ENCODE measurements at regions not wholly inside any gene's neighbourhood (a gene's known extent, or its start where the extent isn't known, plus 50 kb on each side); places are given as distances from the start of the nearest gene placed in this dataset.
A peak's percentile ranks its signal among the peaks of the same experiment; 100 is the strongest.
"Not testable (repeated sequence)": the region's sequence is repeated elsewhere in the genome, so short reads cannot be mapped to it uniquely, and the experiment has no call there.

DNA sequence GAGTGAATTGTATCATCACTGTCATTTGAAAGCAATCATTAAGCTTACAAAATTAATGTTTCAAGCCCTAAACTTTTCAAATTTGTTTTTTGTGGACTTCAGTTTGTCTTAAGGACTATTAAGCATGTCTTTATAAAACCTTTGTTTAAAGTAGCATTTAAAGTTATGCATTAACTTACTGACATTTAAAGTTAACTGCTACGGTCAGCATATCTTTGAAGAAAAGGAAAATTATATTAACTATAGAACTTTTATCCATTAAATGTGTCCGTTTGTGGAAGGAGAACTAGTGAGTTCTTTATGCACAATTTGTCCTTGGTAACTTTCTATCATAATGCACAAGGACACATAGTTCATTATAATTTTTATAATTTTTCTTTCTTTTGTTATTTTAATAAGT, 103.4 kb downstream of the FANCF start:
- DNase-seq (ENCODE audit: low read depth in 1 of 2, low spot score in 1 of 2) = no peak
- TF ChIP-seq JUND (IDR thresholded peaks at IDR 0.05; ENCODE audit: low read depth) = no peak
- in situ Hi-C loops (cut with HindIII; ENCODE audit: low pct_unique_long_range_greater_than_20kb, low sequenced_read_pairs) = no loop called here

DNA sequence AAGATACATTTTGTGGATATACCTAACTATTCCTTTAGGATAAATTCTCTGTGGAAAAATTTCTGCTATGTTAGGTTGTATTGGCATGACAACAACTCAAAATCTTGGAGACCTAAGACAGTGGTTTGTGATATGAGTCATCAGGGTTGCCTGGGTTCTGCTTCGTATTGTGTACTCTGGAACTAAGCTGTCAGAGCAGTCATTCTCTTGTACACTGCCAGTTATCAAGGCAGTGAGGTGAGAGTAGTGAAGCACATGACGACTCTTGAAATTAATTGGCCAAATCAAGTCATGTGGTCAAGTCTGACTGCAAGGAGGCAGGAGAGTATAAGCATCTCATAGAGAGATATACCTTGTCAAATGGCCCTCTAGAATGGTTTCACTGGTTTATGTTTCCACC, 104.4 kb downstream of the FANCF start:
- in situ Hi-C loops (cut with HindIII; ENCODE audit: low pct_unique_long_range_greater_than_20kb, low sequenced_read_pairs) = no loop called here
- no peak for DNase-seq (ENCODE audit: low read depth in 1 of 2, low spot score in 1 of 2)
- no peak for TF ChIP-seq JUND (IDR thresholded peaks at IDR 0.05; ENCODE audit: low read depth)

DNA sequence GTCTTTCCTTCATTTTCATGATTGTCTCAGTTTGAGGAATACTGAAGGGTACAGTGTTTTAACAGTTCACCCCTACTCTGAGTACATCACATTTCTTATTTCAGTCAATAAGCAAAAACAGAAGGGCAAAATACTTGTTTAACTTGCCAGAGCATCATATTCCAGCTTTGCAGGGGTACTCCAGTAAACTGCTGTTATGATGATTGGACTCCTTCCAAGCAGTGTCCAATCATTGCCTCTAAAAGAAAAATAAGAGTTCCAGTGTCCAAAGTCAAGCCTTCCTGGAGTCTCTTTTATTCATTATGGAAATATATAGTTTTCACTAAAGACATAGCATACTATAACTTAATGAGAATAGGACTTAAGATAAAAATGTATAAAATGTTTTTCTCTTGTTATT, 105.1 kb downstream of the FANCF start:
- in situ Hi-C loops (cut with HindIII; ENCODE audit: low pct_unique_long_range_greater_than_20kb, low sequenced_read_pairs) = no loop called here
- DNase-seq (ENCODE audit: low read depth in 1 of 2, low spot score in 1 of 2) = no peak
- no peak for TF ChIP-seq JUND (IDR thresholded peaks at IDR 0.05; ENCODE audit: low read depth)

DNA sequence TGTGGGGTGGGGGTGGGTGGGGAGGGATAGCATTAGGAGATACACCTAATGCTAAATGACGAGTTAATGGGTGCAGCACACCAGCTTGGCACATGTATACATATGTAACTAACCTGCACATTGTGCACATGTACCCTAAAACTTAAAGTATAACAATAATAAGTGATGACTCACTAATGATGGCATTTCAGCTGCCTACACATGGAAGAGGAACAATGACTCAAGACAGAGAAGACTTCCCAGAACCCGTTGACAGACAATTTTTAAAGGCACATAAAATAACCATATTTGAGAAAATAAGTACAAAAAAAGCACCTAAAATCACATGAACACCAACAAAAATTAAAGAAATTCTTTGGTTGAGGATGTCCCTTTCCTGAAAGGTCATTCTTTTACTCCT, 107.3 kb downstream of the FANCF start:
- in situ Hi-C loops (cut with HindIII; ENCODE audit: low pct_unique_long_range_greater_than_20kb, low sequenced_read_pairs); DNase-seq (ENCODE audit: low read depth in 1 of 2, low spot score in 1 of 2): not testable (repeated sequence)

DNA sequence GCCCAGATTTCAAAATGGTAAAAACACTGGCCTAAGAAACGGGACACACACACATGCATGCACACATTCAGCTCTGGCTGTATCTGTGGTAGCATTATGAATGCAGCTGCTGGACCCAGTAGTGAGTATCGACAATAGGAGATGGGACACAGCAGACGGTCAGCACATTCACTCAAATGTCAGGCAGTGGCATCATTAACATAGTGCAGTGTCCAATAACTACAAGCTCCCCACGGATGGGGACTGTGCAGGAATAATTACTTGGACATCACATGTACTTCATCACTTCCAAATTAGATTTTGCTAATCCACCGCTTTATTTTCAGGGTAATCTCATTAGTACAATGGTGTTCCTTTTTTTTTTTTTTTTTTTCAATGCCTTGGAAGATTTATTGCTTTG, 109.5 kb downstream of the FANCF start:
- no peak for DNase-seq (ENCODE audit: low read depth in 1 of 2, low spot score in 1 of 2)
- in situ Hi-C loops (cut with HindIII; ENCODE audit: low pct_unique_long_range_greater_than_20kb, low sequenced_read_pairs) = no loop called here
- no peak for TF ChIP-seq JUND (IDR thresholded peaks at IDR 0.05; ENCODE audit: low read depth)

DNA sequence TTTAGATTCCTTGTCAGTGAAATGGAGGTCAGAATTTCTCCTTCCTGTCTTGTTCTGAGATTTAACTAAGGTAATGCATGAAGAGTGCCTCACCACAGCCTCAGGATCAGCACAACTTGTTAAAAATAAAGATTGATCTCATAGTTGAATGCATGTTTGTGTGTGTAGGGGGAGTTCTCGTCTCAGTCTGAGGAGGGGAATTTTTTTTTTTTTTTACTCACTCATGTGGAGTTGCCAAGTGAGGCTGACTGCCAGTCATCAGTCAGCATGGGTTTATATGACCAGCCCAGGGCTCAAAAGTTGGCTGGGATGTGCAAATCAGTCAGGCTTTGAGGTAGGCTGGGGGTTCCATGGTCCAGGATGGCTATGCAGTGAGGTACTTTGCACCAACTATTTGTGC, 113.2 kb downstream of the FANCF start:
- TF ChIP-seq JUND (IDR thresholded peaks at IDR 0.05; ENCODE audit: low read depth) = no peak
- no peak for DNase-seq (ENCODE audit: low read depth in 1 of 2, low spot score in 1 of 2)
- in situ Hi-C loops (cut with HindIII; ENCODE audit: low pct_unique_long_range_greater_than_20kb, low sequenced_read_pairs) = no loop called here

DNA sequence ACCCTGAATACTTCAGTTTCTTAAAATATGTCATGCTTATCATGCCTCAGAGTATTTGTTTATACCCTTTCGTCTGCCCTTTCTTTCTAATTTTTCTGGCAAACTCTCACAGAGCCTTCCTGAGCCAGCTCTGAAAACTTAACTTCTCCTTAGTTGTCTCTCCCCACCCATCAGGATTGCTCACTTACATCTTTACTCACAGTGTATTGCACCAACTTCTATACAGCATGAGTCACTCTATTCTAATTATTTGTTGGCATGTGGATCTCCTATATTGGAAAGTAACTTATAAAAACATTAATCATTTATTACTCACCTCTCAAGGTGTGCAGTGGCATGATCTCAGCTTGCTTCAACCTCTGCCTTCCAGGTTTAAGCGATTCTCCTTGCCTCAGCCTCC, 114.9 kb downstream of the FANCF start:
- no peak for TF ChIP-seq JUND (IDR thresholded peaks at IDR 0.05; ENCODE audit: low read depth)
- DNase-seq (ENCODE audit: low read depth in 1 of 2, low spot score in 1 of 2) = no peak
- in situ Hi-C loops (cut with HindIII; ENCODE audit: low pct_unique_long_range_greater_than_20kb, low sequenced_read_pairs) = no loop called here

DNA sequence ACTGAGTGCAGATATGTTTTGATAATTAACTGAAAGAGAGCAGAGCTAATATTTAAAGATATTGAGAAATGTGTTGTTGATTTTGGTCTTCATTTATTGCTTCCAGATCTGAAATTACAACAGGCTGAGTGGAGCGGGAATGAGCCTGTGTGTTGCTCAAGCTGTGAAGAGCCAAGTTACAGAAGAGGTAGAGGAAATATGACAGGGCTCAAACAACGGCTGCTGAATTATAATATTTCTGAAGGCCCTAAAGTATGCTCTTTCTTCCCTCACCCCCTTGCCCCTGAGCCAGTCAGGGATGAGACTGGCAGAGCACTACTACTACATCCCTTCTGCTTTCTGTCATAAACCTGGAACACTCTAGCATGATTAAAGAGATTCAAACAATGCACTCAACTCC, 115.6 kb downstream of the FANCF start:
- in situ Hi-C loops (cut with HindIII; ENCODE audit: low pct_unique_long_range_greater_than_20kb, low sequenced_read_pairs) = no loop called here
- no peak for DNase-seq (ENCODE audit: low read depth in 1 of 2, low spot score in 1 of 2)
- TF ChIP-seq JUND (IDR thresholded peaks at IDR 0.05; ENCODE audit: low read depth) = no peak

DNA sequence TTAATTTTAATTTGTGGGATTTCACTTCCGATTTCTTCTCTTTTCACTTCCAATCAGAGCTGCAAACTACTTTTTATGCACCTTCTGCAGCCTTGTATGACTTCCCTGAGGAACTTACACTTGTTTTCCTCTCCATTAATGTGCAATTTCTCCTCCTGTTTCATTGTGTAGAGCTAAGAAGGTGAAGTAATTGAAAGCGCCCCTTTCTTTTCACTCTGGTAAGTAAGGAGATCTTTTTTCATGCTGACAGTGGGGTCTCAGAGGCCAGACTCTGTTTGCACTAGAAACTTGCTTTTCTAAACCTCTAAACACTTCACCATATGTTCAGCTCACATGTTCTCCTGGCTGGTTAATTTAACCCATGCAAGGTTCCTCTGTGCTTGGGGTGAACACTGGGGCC, 117.0 kb downstream of the FANCF start:
- no peak for TF ChIP-seq JUND (IDR thresholded peaks at IDR 0.05; ENCODE audit: low read depth)
- in situ Hi-C loops (cut with HindIII; ENCODE audit: low pct_unique_long_range_greater_than_20kb, low sequenced_read_pairs) = no loop called here
- DNase-seq (ENCODE audit: low read depth in 1 of 2, low spot score in 1 of 2) = no peak

DNA sequence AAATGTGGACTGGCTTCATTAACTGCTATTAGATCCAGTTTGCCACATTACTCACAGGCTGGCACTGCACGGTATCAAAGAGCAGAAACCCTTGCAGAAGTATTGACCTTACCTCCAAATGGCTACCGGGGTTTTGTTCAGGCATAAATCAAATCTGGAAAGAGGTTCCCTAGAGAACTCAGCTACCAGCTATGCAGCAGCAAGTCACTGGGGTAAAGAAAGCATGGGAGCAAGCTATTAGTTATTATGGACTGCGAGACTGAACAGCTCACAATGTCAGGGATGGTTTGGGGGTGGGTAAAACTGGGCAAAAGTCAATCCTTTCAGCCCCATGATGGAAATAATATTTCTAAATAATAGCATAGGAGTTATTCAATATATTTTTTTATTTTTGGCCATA, 128.1 kb downstream of the FANCF start:
- no peak for TF ChIP-seq JUND (IDR thresholded peaks at IDR 0.05; ENCODE audit: low read depth)
- no peak for DNase-seq (ENCODE audit: low read depth in 1 of 2, low spot score in 1 of 2)
- in situ Hi-C loops (cut with HindIII; ENCODE audit: low pct_unique_long_range_greater_than_20kb, low sequenced_read_pairs) = no loop called here

DNA sequence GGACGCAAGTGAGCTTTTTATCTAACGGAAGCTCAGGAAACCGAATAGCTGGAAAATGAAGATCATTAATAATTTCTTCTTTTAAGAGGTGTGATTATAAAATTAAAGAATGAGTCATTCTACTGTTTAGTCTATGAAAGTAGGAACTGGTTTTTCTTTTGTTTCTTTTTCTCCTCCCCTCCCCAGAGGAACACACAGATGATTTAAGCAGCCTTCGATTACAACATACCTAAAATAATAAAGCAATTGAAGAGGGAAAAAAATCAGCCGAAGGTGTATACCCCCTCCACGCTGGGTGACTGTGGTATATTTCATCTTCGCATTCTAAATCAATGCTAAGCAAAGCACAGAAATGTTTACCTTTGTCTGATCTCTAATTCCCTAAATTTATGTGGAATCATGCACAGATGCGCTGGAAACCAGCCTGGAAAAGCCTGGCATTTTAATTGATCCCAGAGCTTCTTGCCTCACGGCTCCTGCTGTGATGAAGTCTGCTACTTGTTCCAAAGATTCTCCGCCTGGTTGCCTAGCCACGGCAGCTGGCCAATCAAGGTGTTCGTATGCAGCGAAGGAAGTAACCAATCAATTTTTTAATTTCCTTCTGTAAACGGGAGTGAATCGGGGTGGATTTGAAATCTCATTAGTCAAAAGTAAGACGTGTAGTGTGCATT, 133.9 kb downstream of the FANCF start:
- no peak for TF ChIP-seq JUND (IDR thresholded peaks at IDR 0.05; ENCODE audit: low read depth)
- peak in 1 of 2 experiments; percentile 10 for DNase-seq (ENCODE audit: low read depth in 1 of 2, low spot score in 1 of 2)
- in situ Hi-C loops (cut with HindIII; ENCODE audit: low pct_unique_long_range_greater_than_20kb, low sequenced_read_pairs) = no loop called here

DNA sequence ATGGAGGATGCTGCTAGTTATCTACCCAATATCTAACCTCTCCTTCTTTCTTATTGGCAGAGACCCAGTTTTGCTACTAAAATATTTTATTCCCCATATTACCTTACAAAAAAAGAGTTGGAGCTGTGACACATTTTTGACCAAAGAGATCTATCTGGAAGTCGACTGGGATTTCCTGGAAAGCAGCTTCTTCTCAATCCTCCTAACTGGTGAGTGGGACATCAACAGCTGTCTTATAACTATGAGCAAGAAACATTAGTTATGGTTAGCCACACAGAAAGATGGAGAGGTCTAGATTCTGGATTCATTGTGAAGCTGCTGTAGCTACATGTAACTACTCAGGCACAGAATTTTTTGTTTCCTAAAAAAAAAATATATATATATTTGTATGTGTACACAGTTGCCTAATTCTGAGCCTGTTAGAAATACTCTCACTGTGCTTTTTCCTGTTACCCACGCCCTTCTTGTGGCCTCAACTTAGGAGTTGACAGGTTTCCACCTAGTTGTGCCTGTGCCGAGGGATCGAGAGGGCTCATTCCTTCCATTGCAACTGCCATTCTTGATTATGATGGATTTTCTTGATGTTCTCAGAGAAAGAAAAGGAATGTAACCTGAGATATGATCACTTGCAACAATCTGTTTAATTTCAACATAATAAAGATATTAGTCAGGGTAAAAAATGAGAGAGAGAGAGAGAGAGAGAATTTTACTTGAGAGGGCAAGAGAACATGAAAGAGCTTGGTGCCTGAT, 142.0 kb downstream of the SLC17A6 start:
- in situ Hi-C loops (cut with HindIII; ENCODE audit: low pct_unique_long_range_greater_than_20kb, low sequenced_read_pairs) = no loop called here
- no peak for TF ChIP-seq JUND (IDR thresholded peaks at IDR 0.05; ENCODE audit: low read depth)
- DNase-seq (ENCODE audit: low read depth in 1 of 2, low spot score in 1 of 2) = no peak

DNA sequence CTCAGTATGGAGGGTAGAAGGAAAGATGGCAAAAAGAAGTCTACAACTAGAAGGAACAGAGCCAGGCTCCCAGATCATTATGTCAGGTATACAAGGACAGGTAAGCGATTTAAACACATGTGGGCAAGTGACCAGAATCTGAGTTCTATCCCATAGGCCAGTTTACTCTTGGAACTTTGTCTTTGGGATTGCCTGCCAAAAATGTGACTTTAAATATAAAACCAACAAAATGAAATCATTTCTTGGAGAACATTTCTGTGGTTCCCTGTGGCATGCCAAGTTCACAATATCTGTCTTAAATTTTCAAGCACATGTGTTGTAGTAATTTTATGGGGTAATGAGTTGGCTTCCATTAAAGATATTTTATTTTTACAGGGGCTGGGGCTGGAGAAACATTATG, 141.0 kb downstream of the SLC17A6 start:
- in situ Hi-C loops (cut with HindIII; ENCODE audit: low pct_unique_long_range_greater_than_20kb, low sequenced_read_pairs) = no loop called here
- TF ChIP-seq JUND (IDR thresholded peaks at IDR 0.05; ENCODE audit: low read depth) = no peak
- no peak for DNase-seq (ENCODE audit: low read depth in 1 of 2, low spot score in 1 of 2)

DNA sequence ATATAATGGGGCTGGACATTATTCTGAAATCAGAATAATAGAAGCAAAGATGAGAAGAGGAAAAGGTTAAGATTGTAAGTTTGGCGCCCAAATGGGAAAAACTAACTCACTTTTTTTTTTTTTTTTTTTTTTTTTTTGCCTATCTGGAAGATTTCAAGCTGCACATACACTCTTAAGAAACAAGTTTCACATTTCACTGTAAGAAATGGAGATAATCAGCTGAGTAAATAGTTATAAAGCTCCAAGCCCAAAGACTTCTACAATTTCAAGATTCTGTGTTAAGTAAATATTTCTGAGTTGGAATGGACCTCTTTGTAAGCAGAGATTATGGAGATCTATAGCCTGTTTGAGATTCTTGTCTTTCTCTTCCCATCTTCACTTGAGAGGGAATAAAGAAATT, 140.0 kb downstream of the SLC17A6 start:
- TF ChIP-seq JUND (IDR thresholded peaks at IDR 0.05; ENCODE audit: low read depth) = no peak
- no peak for DNase-seq (ENCODE audit: low read depth in 1 of 2, low spot score in 1 of 2)
- in situ Hi-C loops (cut with HindIII; ENCODE audit: low pct_unique_long_range_greater_than_20kb, low sequenced_read_pairs) = no loop called here

Data from T47D (cell line).